CD14-positive monocyte (primary cell): ENCODE measurements at regions not wholly inside any gene's neighbourhood (a gene's known extent, or its start where the extent isn't known, plus 50 kb on each side); places are given as distances from the start of the nearest gene placed in this dataset.

Experiments used
- DNase-seq, 3 donors: peaks; one replicate each; pipeline ENCODE4 v3.0.0-alpha.2; 2011 to 2022
- H2AFZ ChIP-seq: 2 replicates; pipeline ENCODE4 v1.6.0; 2012; ENCODE audit warnings: mild to moderate bottlenecking, low read depth, low read length, inconsistent platforms; ENCODE audit not compliant: insufficient read depth, poor library complexity, severe bottlenecking
- H3K27ac ChIP-seq, 2 donors: 1 replicate in 1 of 2; 2 replicates in 1 of 2; pipeline ENCODE4 v1.5.1; 2012 to 2013; ENCODE audit warnings: low read length in 2 of 2, control low read depth in 1 of 2, inconsistent platforms in 1 of 2, low read depth in 1 of 2, mild to moderate bottlenecking in 1 of 2
- H3K27me3 ChIP-seq, 2 donors: one replicate each; pipeline versions ENCODE4 v1.6.0 to v1.6.1; 2011 to 2013; ENCODE audit warnings: low read length in 2 of 2; ENCODE audit not compliant: control insufficient read depth in 2 of 2, insufficient read depth in 2 of 2
- H3K36me3 ChIP-seq, 2 donors: replicated peaks in 1 of 2; 1 replicate in 1 of 2; 2 replicates in 1 of 2; pipeline versions ENCODE4 v1.5.1 to v1.6.1; 2012 to 2013; ENCODE audit warnings: low read length in 2 of 2, control low read depth in 1 of 2, inconsistent platforms in 1 of 2, mild to moderate bottlenecking in 1 of 2; ENCODE audit not compliant: insufficient read depth in 2 of 2, control insufficient read depth in 1 of 2
- H3K4me1 ChIP-seq, 2 donors: 1 replicate in 1 of 2; 2 replicates in 1 of 2; pipeline versions ENCODE4 v1.5.1 to v1.6.1; 2012 to 2013; ENCODE audit warnings: low read length in 2 of 2, control low read depth in 1 of 2, inconsistent platforms in 1 of 2, mild to moderate bottlenecking in 1 of 2, moderate library complexity in 1 of 2; ENCODE audit not compliant: insufficient read depth in 2 of 2, control insufficient read depth in 1 of 2
- H3K4me2 ChIP-seq: replicated peaks from 2 replicates; pipeline ENCODE3; 2012; ENCODE audit warnings: low read length, moderate library complexity, mild to moderate bottlenecking; ENCODE audit not compliant: poor library complexity, severe bottlenecking; ENCODE audit errors: extremely low read depth
- H3K4me3 ChIP-seq, 3 experiments: fragments of 200-600 bp in 1 of 3; sonication (generic) in 1 of 3; replicated peaks in 1 of 3; 1 replicate in 2 of 3; 2 replicates in 1 of 3; pipeline ENCODE4 v1.5.1; 2011 to 2013; ENCODE audit warnings: low read length in 3 of 3, mild to moderate bottlenecking in 3 of 3, control low read depth in 2 of 3, low read depth in 2 of 3, inconsistent platforms in 1 of 3, moderate library complexity in 1 of 3
- H3K79me2 ChIP-seq: 2 replicates; pipeline ENCODE4 v1.6.0; 2012; ENCODE audit warnings: mild to moderate bottlenecking, control low read depth, inconsistent platforms, low read length, moderate library complexity; ENCODE audit not compliant: insufficient read depth
- H3K9ac ChIP-seq: 2 replicates; pipeline ENCODE4 v1.6.0; 2017; ENCODE audit warnings: low read length, mild to moderate bottlenecking; ENCODE audit not compliant: insufficient read depth, poor library complexity, severe bottlenecking
- H3K9me3 ChIP-seq, 2 donors: replicated peaks in 1 of 2; 1 replicate in 1 of 2; 2 replicates in 1 of 2; pipeline versions ENCODE4 v1.5.1 to v1.6.1; 2012 to 2013; ENCODE audit warnings: low read length in 2 of 2, control low read depth in 1 of 2; ENCODE audit not compliant: control insufficient read depth in 1 of 2, insufficient read depth in 1 of 2
- H4K20me1 ChIP-seq: 2 replicates; pipeline ENCODE4 v1.6.0; 2012; ENCODE audit warnings: mild to moderate bottlenecking, low read length, control low read depth, moderate library complexity; ENCODE audit not compliant: insufficient read depth
- H3K27ac Mint-ChIP-seq, 7 donors: one replicate each; pipeline ENCODE4 v1.8.0; 2020; ENCODE audit warnings: mild to moderate bottlenecking in 7 of 7, mixed read lengths in 7 of 7, moderate library complexity in 6 of 7, inconsistent platforms in 2 of 7
- H3K27me3 Mint-ChIP-seq, 3 donors: one replicate each; pipeline ENCODE4 v1.8.0; 2021 to 2022; ENCODE audit warnings: low read depth in 3 of 3, mild to moderate bottlenecking in 3 of 3, mixed read lengths in 3 of 3, moderate library complexity in 3 of 3, inconsistent platforms in 1 of 3
- H3K36me3 Mint-ChIP-seq, 2 donors: one replicate each; pipeline ENCODE4 v1.8.0; 2020; ENCODE audit warnings: mixed read lengths in 2 of 2, inconsistent platforms in 1 of 2, mild to moderate bottlenecking in 1 of 2
- H3K4me1 Mint-ChIP-seq: one replicate; pipeline ENCODE4 v1.8.0; 2020; ENCODE audit warnings: mild to moderate bottlenecking, mixed read lengths
- H3K4me3 Mint-ChIP-seq, 2 donors: one replicate each; pipeline ENCODE4 v1.8.0; 2020; ENCODE audit warnings: mild to moderate bottlenecking in 2 of 2, mixed read lengths in 2 of 2, moderate library complexity in 1 of 2
- H3K9me3 Mint-ChIP-seq, 7 donors: one replicate each; pipeline ENCODE4 v1.8.0; 2020 to 2022; ENCODE audit warnings: mixed read lengths in 7 of 7, mild to moderate bottlenecking in 6 of 7, moderate library complexity in 6 of 7, inconsistent platforms in 2 of 7
- WGBS: methylation state at CpG from one replicate; pipeline ENCODE4 v1.1.5; 2013; ENCODE audit warnings: missing lambda C conversion rate; ENCODE audit not compliant: insufficient coverage; 5-methylcytosine and 5-hydroxymethylcytosine counted together
- intact Hi-C, 2 donors: fragments of 100-400 bp; cut with micrococcal nuclease; formaldehyde crosslinking; loops; one replicate each; pipeline versions ENCODE4 v1.15.0 to v1.15.1; 2023
- TF ChIP-seq, protein P1 (sequence below): fragments of 200-600 bp; IDR thresholded peaks from one replicate; pipeline ENCODE4 v1.8.0; 2022; ENCODE audit warnings: antibody characterized with exemption, mild to moderate bottlenecking

DNA sequence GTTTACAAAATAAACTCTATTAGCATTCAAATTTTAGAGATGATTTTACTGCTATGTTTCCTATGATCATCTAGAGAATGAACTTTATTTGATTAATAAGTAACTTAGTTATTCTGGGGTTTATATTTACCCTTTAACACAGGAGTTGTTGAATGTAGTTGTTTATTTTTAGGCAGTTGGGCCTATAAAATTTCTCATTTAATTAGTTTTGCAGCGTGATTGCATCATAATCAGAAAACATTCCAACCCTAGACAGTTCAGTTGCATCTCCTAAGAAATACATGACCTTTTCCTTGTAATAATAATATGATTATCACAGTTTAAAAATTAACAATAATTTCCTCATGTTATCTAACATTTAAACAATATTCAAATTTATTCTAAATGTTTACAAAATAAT, 224.7 kb upstream of the CDH7 start:
- no peaks in the 10 kb centered on the region for H3K36me3 Mint-ChIP-seq
- H3K9ac ChIP-seq = no peak overlapping the region
- H3K9me3 Mint-ChIP-seq = peaks cover 0 to 14% (median 4%) of the 10 kb centered on the region in 7 donors
- no peak overlapping the region for H2AFZ ChIP-seq
- no peaks in the 10 kb centered on the region for H3K4me1 ChIP-seq
- no peaks in the 10 kb centered on the region for H3K27me3 Mint-ChIP-seq
- H3K27ac Mint-ChIP-seq = no peak overlapping the region
- no peak overlapping the region for H3K27ac ChIP-seq
- H3K4me1 Mint-ChIP-seq = no peaks in the 10 kb centered on the region
- H3K9me3 ChIP-seq = peaks cover 5 to 8% of the 10 kb centered on the region in 2 donors
- H4K20me1 ChIP-seq = no peaks in the 10 kb centered on the region
- TF ChIP-seq, protein P1, sequence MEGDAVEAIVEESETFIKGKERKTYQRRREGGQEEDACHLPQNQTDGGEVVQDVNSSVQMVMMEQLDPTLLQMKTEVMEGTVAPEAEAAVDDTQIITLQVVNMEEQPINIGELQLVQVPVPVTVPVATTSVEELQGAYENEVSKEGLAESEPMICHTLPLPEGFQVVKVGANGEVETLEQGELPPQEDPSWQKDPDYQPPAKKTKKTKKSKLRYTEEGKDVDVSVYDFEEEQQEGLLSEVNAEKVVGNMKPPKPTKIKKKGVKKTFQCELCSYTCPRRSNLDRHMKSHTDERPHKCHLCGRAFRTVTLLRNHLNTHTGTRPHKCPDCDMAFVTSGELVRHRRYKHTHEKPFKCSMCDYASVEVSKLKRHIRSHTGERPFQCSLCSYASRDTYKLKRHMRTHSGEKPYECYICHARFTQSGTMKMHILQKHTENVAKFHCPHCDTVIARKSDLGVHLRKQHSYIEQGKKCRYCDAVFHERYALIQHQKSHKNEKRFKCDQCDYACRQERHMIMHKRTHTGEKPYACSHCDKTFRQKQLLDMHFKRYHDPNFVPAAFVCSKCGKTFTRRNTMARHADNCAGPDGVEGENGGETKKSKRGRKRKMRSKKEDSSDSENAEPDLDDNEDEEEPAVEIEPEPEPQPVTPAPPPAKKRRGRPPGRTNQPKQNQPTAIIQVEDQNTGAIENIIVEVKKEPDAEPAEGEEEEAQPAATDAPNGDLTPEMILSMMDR = no peak
- intact Hi-C loops = no loop called here
- no peak for DNase-seq
- no peaks in the 10 kb centered on the region for H3K36me3 ChIP-seq
- H3K4me2 ChIP-seq = no peak overlapping the region
- H3K4me3 Mint-ChIP-seq = no peak overlapping the region
- H3K4me3 ChIP-seq = no peak overlapping the region
- no CpG with 5 or more reads among the region's 1 CpG for WGBS
- H3K27me3 ChIP-seq = no peaks in the 10 kb centered on the region
- no peaks in the 10 kb centered on the region for H3K79me2 ChIP-seq

DNA sequence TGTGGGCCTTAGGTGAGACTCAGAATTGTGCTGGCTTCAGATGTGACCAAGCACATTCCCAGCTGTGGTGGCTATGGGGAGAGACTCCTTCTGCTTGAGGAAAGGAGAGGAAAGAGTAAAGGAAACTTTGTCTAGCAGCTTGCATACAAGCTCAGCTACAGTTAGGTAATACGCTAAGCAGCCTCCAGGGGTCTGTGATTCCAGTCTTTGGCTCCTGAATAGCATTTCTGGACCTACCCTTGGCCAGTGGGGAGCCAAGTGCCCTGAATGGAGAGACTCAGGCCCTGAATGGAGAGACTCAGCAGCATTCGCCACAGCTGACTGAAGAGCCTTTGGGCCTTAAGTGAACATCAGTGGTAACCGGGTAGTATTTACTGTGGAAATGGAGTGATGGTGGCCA, 227.4 kb upstream of the CDH7 start:
- Histone ChIP-seq H3K4me2 (no peak overlapping the region), H3K27me3 (no peaks in the 10 kb centered on the region), H3K27ac (no peak overlapping the region), H2AFZ (no peak overlapping the region), H3K4me3 (no peak overlapping the region), H3K9ac (no peak overlapping the region), H3K9me3 (peaks cover 5 to 8% of the 10 kb centered on the region in 2 donors), H4K20me1 (no peaks in the 10 kb centered on the region), H3K36me3 (no peaks in the 10 kb centered on the region), H3K4me1 (no peaks in the 10 kb centered on the region), H3K79me2 (no peaks in the 10 kb centered on the region)
- Mint-ChIP-seq H3K36me3 (no peaks in the 10 kb centered on the region), H3K9me3 (peaks cover 0 to 12% (median 4%) of the 10 kb centered on the region in 7 donors), H3K27ac (no peak overlapping the region), H3K4me3 (no peak overlapping the region), H3K27me3 (no peaks in the 10 kb centered on the region), H3K4me1 (no peaks in the 10 kb centered on the region)
- intact Hi-C loops = no loop called here
- 96% methylated on average over 2 of the region's 3 CpGs for WGBS
- DNase-seq = no peak
- TF ChIP-seq, protein P1 = no peak
